ENCODE measurements at regions not wholly inside any gene's neighbourhood (a gene's known extent, or its start where the extent isn't known, plus 50 kb on each side); places are given as distances from the start of the nearest gene placed in this dataset.

GRCh38 chr16:26563018-26563417 lies 503.7 kb upstream of the C16orf82 start:
- TF ChIP-seq REST (IDR thresholded peaks at IDR 0.05; ENCODE audit: low read depth) (no peak), CTCF (IDR thresholded peaks at IDR 0.05 in 2 of 3, conservative IDR thresholded peaks at IDR 0.05 in 1 of 3; ENCODE audit: borderline replicate concordance in 1 of 3, insufficient read depth in 1 of 3, low read depth in 2 of 3, low read length in 2 of 3) (no peak), EZH2 (IDR thresholded peaks at IDR 0.05) (no peak), RAD21 (IDR thresholded peaks at IDR 0.05; ENCODE audit: low read depth) (no peak), SIN3A (IDR thresholded peaks at IDR 0.05; ENCODE audit: low read depth) (no peak), POLR2A (IDR thresholded peaks at IDR 0.05; ENCODE audit: borderline replicate concordance, extremely low read depth, insufficient read depth, insufficient read length) (no peak), POLR2AphosphoS5 (IDR thresholded peaks at IDR 0.05; ENCODE audit: low read depth, low read length) (no peak), EZH2phosphoT487 (IDR thresholded peaks at IDR 0.05; ENCODE audit: borderline replicate concordance) (no peak), ZFX (IDR thresholded peaks at IDR 0.05) (no peak), YY1 (IDR thresholded peaks at IDR 0.05; ENCODE audit: extremely low read depth, insufficient replicate concordance, low read depth, low read length) (no peak), EGR1 (IDR thresholded peaks at IDR 0.05; ENCODE audit: low read depth) (no peak), TCF7L2 (IDR thresholded peaks at IDR 0.05; ENCODE audit: borderline replicate concordance, extremely low read depth, insufficient read depth, insufficient read length) (no peak), ELF1 (IDR thresholded peaks at IDR 0.05; ENCODE audit: borderline replicate concordance, low read depth) (no peak)
